T-helper 2 cell treated with Interferon-gamma antibody and Interleukin-4, amounts not matched to agents 5 μg/mL and 100 μg/mL, for 36 hours (primary cell): ENCODE measurements at regions not wholly inside any gene's neighbourhood (a gene's known extent, or its start where the extent isn't known, plus 50 kb on each side); places are given as distances from the start of the nearest gene placed in this dataset.

Source experiments
- DNase-seq: peaks from one replicate; pipeline ENCODE4 v3.0.0; 2021; ENCODE audit warnings: low spot score
- H3K27ac Mint-ChIP-seq: one replicate; pipeline ENCODE4 v1.8.0; 2021; ENCODE audit warnings: mild to moderate bottlenecking, mixed read lengths
- H3K27me3 Mint-ChIP-seq: one replicate; pipeline ENCODE4 v1.8.0; 2021; ENCODE audit warnings: low read depth, mixed read lengths
- H3K36me3 Mint-ChIP-seq: one replicate; pipeline ENCODE4 v1.8.0; 2021; ENCODE audit warnings: low read depth, mixed read lengths
- H3K4me1 Mint-ChIP-seq: one replicate; pipeline ENCODE4 v1.8.0; 2021; ENCODE audit warnings: low read depth, mixed read lengths
- H3K4me3 Mint-ChIP-seq: one replicate; pipeline ENCODE4 v1.8.0; 2022; ENCODE audit warnings: mild to moderate bottlenecking, moderate library complexity, mixed read lengths
- H3K9me3 Mint-ChIP-seq: one replicate; pipeline ENCODE4 v1.8.0; 2021; ENCODE audit warnings: mixed read lengths

DNA sequence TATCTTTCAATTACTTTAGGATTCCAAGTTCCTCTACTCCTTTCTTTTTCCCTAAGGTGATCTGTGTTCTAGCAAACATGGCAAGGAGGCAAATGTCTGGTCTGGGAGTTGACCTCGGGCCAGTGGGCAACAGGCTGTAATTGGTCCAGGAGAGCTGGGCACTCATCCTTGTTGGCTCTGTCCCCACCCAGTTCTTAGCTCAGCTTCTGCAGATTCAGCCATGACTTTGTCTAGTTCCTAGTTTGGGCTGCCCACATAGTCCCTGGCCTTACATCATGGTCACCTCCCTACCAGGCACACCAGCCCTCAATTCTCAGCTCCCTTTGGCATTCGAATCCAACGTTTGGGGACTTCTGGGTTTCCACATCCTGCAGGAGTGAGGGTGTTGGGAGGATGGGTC is 92.1 kb upstream of the DAP start:
- Mint-ChIP-seq H3K4me3 (no peak overlapping the region), H3K36me3 (no peaks in the 10 kb centered on the region), H3K4me1 (no peaks in the 10 kb centered on the region), H3K9me3 (no peaks in the 10 kb centered on the region), H3K27ac (no peak overlapping the region), H3K27me3 (peaks cover 7% of the 10 kb centered on the region)
- DNase-seq = no peak

DNA sequence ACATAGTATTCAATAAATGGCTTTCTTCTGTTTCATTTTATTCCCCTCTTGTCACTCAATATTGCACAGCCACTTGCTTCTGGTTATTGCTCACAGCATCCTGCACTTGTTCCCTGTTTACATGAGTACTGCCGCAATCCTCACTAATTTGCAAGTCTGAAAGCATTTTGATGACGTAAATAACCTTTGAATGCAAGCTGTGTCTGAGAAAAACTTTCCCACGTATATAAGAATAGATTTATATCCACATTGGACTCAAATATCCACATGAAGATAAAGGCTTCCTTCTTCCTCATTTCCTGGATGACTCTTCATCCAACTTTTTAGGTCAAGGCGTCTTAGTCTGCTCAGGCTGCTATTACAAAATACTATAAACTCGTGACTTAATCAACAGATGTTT is 88.2 kb upstream of the DAP start:
- no peaks in the 10 kb centered on the region for H3K27me3 Mint-ChIP-seq
- no peaks in the 10 kb centered on the region for H3K4me1 Mint-ChIP-seq
- H3K9me3 Mint-ChIP-seq = no peaks in the 10 kb centered on the region
- no peak overlapping the region for H3K27ac Mint-ChIP-seq
- DNase-seq = no peak
- H3K4me3 Mint-ChIP-seq = no peak overlapping the region
- H3K36me3 Mint-ChIP-seq = no peaks in the 10 kb centered on the region

DNA sequence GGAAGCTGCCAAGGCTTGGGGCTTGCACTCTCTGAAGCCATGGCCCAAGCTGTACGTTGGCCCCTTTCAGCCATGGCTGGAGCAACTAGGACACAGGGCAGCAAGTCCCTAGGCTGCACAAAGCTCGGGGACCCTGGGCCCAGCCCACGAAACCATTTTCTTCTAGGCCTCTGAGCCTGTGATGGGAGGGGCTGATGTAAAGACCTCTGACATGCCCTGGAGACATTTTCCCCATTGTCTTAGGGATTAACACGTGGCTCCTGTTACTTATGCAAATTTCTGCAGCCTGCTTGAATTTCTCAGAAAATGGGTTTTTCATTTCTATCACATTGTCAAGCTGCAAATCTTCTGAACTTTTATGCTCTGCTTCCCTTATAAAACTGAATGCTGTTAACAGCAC is 83.0 kb upstream of the DAP start:
- Mint-ChIP-seq H3K27me3 (no peaks in the 10 kb centered on the region), H3K27ac (no peak overlapping the region), H3K9me3 (no peaks in the 10 kb centered on the region), H3K36me3 (no peaks in the 10 kb centered on the region), H3K4me3 (no peak overlapping the region), H3K4me1 (no peaks in the 10 kb centered on the region)
- no peak for DNase-seq

DNA sequence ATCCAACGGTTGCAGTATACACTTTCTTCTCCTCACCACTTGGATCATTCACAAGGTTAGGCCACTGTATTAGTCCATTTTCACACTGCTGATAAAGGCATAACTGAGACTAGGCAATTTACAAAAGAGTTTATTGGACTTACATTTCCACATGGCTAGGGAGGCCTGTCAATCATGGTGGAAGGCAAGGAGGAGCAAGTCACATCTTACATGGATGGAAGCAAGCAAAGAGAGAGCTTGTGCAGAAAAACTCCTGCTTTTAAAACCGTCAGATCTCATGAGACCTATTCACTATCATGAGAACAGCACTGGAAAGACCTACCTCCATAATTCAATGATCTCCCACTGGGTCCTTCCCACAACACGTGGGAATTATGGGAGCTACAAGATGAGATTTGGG is 81.8 kb upstream of the DAP start:
- H3K4me1 Mint-ChIP-seq = no peaks in the 10 kb centered on the region
- H3K27me3 Mint-ChIP-seq = no peaks in the 10 kb centered on the region
- no peak overlapping the region for H3K27ac Mint-ChIP-seq

DNA sequence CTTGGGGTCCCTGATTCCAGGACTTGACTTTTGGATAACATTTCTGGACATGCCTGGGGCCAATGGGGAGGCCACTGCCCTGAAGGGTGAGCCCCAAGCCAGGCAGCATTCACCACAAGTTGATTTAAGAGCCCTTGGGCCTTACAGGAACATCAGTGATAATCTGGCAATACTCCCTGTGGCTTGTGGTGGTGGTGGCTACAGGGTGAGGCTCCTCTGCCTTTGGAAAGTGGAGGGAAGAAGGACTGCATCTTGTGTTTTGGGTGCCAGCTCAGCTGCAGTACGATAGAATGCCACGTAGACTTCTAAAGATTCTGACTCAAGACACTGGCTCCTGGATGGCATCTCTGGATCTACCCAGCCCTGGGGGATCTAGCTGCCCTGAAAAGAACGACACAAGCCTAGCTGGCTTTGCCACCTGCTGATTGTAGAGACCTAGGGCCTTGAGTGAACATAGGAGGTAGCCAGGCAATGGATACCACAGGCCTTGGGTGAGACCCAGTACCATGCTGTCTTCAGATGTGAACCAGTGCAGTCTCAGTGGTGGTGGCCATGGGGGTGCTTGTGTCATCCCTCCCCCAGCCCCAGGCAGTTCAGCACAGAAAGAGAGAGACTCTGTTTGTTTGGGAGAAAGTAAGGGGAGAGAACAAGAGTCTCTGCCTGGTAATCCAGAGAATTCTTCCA is 79.0 kb upstream of the DAP start:
- Mint-ChIP-seq H3K9me3 (no peaks in the 10 kb centered on the region), H3K27me3 (no peaks in the 10 kb centered on the region), H3K4me1 (no peaks in the 10 kb centered on the region), H3K27ac (no peak overlapping the region), H3K36me3 (no peaks in the 10 kb centered on the region), H3K4me3 (no peak overlapping the region)
- no peak for DNase-seq

More for the DNA sequence above, 81.8 kb upstream of the DAP start:
- DNase-seq = no peak
- Mint-ChIP-seq H3K9me3 (no peaks in the 10 kb centered on the region), H3K36me3 (no peaks in the 10 kb centered on the region), H3K4me3 (no peak overlapping the region)

DNA sequence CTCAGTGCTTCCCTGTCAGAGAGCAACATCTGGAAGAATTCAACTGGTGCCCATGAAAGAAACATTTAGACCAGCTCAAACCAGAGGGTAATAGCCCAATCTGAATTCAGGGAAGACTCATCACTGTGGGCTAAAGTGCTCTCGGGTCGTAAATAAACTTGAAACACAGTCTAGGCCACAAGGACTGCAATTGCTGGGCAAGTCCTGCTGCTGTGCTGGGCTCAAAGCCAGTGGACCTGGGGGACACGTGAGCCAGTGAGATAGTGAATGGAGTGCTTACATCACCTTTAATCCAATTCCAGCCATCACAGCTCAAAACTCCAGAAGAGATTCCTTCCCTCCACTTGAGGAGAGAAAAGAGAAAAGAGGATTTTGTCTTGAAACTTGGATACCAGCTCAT is 78.1 kb upstream of the DAP start:
- Mint-ChIP-seq H3K9me3 (no peaks in the 10 kb centered on the region), H3K36me3 (no peaks in the 10 kb centered on the region)

DNA sequence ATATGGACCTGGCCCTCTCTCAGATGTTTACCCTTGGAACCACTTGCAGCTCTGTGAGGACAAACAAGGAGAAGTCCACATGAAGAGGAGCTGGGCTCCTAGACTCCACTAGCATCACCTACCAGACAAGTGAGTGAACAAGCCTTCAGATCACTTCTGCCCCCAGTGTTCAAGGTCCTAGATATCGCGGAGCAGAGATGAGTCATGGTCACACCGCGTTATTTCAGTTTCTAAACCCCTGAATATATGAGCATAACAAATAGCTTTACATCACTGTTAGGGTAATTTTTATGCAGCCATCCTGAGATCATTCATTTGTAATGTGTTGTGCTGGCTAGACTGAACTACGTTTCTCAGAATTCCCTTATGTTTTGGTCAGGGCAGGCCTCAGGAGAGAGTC is 77.0 kb upstream of the DAP start:
- H3K4me1 Mint-ChIP-seq = no peaks in the 10 kb centered on the region
- no peaks in the 10 kb centered on the region for H3K27me3 Mint-ChIP-seq
- no peak for DNase-seq
- H3K36me3 Mint-ChIP-seq = no peaks in the 10 kb centered on the region
- H3K4me3 Mint-ChIP-seq = no peak overlapping the region
- no peak overlapping the region for H3K27ac Mint-ChIP-seq
- no peaks in the 10 kb centered on the region for H3K9me3 Mint-ChIP-seq

More for the DNA sequence above, 78.1 kb upstream of the DAP start:
- no peak overlapping the region for H3K27ac Mint-ChIP-seq
- no peak for DNase-seq
- no peak overlapping the region for H3K4me3 Mint-ChIP-seq
- H3K4me1 Mint-ChIP-seq = no peaks in the 10 kb centered on the region
- H3K27me3 Mint-ChIP-seq = no peaks in the 10 kb centered on the region

DNA sequence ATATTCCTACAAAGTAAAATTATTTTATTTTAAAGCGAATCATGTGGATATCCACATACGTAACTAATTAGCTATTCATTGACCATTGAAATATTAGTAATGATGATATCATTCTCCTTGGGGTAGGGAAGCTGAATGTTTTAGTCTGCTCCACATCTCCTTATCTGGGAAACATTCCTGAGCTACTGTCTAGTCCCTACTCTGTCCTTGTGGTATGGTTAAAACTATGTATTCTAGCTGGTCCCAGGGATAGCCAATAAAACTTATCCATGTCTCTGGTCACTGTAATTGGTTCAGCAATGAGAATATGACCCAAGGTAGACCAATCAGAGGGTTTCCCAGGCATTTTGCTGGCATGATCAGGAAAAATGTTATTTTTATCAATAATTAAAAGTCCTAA is 76.0 kb upstream of the DAP start:
- no peak for DNase-seq
- H3K36me3 Mint-ChIP-seq = no peaks in the 10 kb centered on the region
- no peaks in the 10 kb centered on the region for H3K9me3 Mint-ChIP-seq
- no peaks in the 10 kb centered on the region for H3K4me1 Mint-ChIP-seq
- no peak overlapping the region for H3K4me3 Mint-ChIP-seq
- H3K27me3 Mint-ChIP-seq = peaks cover 2% of the 10 kb centered on the region
- no peak overlapping the region for H3K27ac Mint-ChIP-seq

DNA sequence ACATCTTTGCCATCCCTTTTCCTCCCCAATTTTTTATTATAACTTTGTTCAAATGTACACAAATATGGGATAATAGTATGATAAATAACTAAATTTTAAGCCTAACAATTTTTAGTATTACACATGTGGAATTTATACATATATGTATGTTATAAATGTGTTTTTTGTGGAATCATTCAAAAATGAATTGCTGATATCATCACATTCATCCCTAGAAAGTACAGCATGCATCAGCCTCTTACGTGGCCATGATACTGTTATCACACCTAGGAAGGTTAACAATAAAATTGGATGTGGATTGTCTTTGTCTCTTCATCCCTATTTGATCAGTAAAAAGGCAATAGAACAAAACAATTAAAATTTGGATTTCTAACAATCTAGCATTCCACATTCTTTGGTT is 73.7 kb upstream of the DAP start:
- no peaks in the 10 kb centered on the region for H3K9me3 Mint-ChIP-seq
- no peaks in the 10 kb centered on the region for H3K4me1 Mint-ChIP-seq
- no peak for DNase-seq

DNA sequence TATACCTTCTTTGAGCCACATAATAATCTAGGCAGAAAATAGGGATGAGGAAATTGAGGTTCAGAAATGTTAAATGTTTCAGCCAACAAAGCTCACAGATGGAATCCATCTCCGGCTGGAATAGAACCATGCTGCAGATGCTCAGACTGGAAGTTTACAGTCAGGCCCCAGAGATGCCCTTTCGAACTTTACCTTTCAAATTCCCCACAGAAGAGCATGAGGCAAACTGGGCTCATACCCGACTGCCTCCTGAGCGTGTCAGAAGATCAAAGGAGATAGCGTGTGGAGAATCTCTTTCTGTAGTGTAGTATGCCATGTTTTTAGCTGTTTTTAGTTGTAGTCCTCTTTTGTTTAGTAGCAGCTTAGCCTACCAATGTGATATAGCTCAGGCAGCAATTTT is 72.0 kb upstream of the DAP start:
- no peaks in the 10 kb centered on the region for H3K9me3 Mint-ChIP-seq

More for the DNA sequence above, 73.7 kb upstream of the DAP start:
- H3K4me3 Mint-ChIP-seq = no peak overlapping the region
- no peaks in the 10 kb centered on the region for H3K36me3 Mint-ChIP-seq
- peaks cover 2% of the 10 kb centered on the region for H3K27me3 Mint-ChIP-seq
- no peak overlapping the region for H3K27ac Mint-ChIP-seq

DNA sequence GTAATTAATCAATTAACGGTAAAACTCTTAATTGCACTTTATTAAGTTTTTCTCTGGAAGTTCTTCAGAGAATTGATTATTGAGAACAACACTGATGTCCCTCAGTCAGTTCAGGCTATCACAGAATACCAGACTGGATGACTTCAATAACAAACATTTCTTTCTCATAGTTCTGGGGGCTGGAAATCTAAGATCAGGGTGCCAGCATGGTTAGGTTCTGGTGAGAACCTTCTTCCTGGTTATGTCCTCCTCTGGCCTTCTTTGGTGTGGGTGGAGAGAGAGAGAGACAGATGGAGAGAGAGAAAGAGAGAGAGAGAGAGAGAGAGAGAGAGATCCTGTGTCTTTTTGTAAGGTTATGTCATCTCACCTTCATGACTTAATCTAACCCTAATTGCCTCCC is 71.4 kb upstream of the DAP start:
- Mint-ChIP-seq H3K4me1 (no peaks in the 10 kb centered on the region), H3K27ac (no peak overlapping the region), H3K36me3 (no peaks in the 10 kb centered on the region), H3K9me3 (no peaks in the 10 kb centered on the region), H3K27me3 (peaks cover 2% of the 10 kb centered on the region), H3K4me3 (no peak overlapping the region)
- no peak for DNase-seq

More for the DNA sequence above, 72.0 kb upstream of the DAP start:
- no peak for DNase-seq
- Mint-ChIP-seq H3K36me3 (no peaks in the 10 kb centered on the region), H3K27me3 (peaks cover 2% of the 10 kb centered on the region), H3K27ac (no peak overlapping the region), H3K4me3 (no peak overlapping the region), H3K4me1 (no peaks in the 10 kb centered on the region)

DNA sequence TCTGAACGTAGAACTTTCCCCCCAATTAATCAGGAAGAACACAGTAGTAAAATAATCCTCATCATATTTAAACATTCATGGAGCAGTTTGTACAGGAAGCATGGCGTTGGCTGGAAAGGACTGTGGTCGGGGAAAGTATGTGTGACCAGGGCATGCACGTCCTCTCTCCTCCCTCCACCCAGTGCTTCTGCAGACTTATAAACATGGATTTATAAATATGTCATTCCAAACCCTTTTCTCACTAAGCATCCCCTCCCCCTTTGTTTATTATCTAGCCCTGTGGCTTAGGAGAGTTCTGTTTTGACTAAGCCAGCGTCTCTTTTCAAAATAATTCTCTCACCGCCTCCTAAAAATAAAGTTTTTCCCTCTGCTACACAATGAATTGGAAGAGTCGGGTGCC is 70.4 kb upstream of the DAP start:
- Mint-ChIP-seq H3K4me3 (no peak overlapping the region), H3K36me3 (no peaks in the 10 kb centered on the region), H3K27ac (no peak overlapping the region), H3K27me3 (peaks cover 2% of the 10 kb centered on the region), H3K9me3 (no peaks in the 10 kb centered on the region), H3K4me1 (no peaks in the 10 kb centered on the region)
- DNase-seq = no peak

DNA sequence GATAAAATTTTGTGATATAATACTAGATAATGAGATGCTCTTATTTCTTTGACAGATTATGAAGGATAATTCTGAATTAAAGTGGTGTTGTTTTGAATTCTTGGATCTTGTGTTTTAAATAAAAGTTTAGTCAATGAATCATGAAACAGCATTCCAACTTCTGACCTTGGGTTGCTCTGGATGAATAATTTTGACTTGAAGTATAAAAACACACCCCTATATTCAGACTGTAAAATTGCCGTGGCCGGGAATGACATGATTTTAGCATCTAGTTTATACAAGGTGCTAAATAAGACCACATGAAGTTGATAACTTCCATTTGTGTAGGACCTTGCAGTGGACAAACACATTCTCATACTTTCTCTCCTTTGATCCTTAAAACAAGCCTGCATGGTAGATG is 67.2 kb upstream of the DAP start:
- H3K27ac Mint-ChIP-seq = no peak overlapping the region
- H3K9me3 Mint-ChIP-seq = no peaks in the 10 kb centered on the region
- no peaks in the 10 kb centered on the region for H3K4me1 Mint-ChIP-seq
- no peak for DNase-seq
- H3K4me3 Mint-ChIP-seq = no peak overlapping the region
- H3K27me3 Mint-ChIP-seq = peaks cover 3% of the 10 kb centered on the region
- no peaks in the 10 kb centered on the region for H3K36me3 Mint-ChIP-seq

DNA sequence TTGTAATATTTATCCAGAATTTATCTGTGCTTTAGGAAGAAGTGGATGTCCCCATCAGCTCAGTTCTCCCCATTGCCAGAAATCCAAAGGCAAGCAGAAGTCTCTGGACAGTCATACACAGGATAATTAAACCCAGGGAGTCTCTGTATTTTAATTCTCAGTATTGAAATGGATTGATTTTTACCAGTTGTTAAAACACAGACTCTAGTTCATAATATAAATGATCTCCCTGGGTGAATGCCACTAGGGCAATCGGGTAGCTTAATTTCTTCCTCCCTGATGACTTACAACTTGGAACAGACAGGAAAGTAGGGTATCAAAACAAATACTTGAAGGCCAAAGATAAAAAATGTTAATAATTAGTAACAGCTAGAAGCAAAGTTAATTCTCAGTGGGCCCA is 66.5 kb upstream of the DAP start:
- no peak for DNase-seq
- no peaks in the 10 kb centered on the region for H3K36me3 Mint-ChIP-seq
- no peak overlapping the region for H3K27ac Mint-ChIP-seq
- H3K4me1 Mint-ChIP-seq = no peaks in the 10 kb centered on the region
- no peaks in the 10 kb centered on the region for H3K9me3 Mint-ChIP-seq
- peaks cover 3% of the 10 kb centered on the region for H3K27me3 Mint-ChIP-seq
- no peak overlapping the region for H3K4me3 Mint-ChIP-seq

DNA sequence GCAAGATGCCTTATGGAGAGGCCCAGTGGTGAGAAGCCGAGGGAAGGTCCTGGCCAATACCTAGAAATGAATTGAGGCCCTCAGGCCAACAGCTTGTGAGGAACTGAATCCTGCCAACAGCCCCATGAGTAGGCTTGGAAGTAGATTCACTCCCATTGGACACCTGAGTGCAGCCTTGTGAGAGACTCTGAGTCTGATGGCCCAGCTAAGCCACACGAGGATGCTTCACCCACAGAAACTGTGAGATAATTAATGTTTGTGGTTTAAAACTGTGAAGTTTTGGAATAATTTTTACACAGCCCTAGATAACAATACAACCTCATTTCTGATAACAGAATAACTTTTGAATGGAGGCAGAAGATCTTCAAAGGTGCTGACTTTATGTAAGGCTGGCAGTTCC is 65.9 kb upstream of the DAP start:
- no peak overlapping the region for H3K27ac Mint-ChIP-seq
- H3K36me3 Mint-ChIP-seq = no peaks in the 10 kb centered on the region
- no peak for DNase-seq
- H3K4me1 Mint-ChIP-seq = no peaks in the 10 kb centered on the region
- no peaks in the 10 kb centered on the region for H3K9me3 Mint-ChIP-seq
- H3K27me3 Mint-ChIP-seq = peaks cover 2% of the 10 kb centered on the region
- H3K4me3 Mint-ChIP-seq = no peak overlapping the region
